Right lobe of liver (tissue), 4 donors: ENCODE measurements at regions not wholly inside any gene's neighbourhood (a gene's known extent, or its start where the extent isn't known, plus 50 kb on each side); places are given as distances from the start of the nearest gene placed in this dataset.

Experiments used
- CTCF ChIP-seq, 4 donors: fragments of 200-600 bp in 3 of 4; fragments of 450-650 bp in 1 of 4; IDR thresholded peaks; one replicate each; pipeline versions ENCODE4 v1.5.1 to v1.8.0; 2016 to 2022; ENCODE audit warnings: antibody characterized with exemption in 4 of 4, mild to moderate bottlenecking in 2 of 4
- POLR2A ChIP-seq: fragments of 450-650 bp; IDR thresholded peaks from one replicate; pipeline ENCODE4 v1.6.1; 2017; ENCODE audit warnings: antibody characterized with exemption, mild to moderate bottlenecking
- donor health status: DM: no; HTN: no; CAD: no.
- donor health status: DM: no; HTN: no; CAD: no.
- donor health status: DM: no; HTN: yes; CAD: no.

GRCh38 chr7:53900856-53901528 is 641.2 kb upstream of the VSTM2A start:
- TF ChIP-seq CTCF (IDR thresholded peaks at IDR 0.05) (no peak), POLR2A (no peak)
